AG09309 (cell line): ENCODE measurements at regions not wholly inside any gene's neighbourhood (a gene's known extent, or its start where the extent isn't known, plus 50 kb on each side); places are given as distances from the start of the nearest gene placed in this dataset.

Experiments
- DNase-seq: peaks from one replicate; pipeline ENCODE4 v3.0.0-alpha.2; 2010; ENCODE audit warnings: low read depth
- H3K4me3 ChIP-seq: 2 replicates; pipeline ENCODE4 v1.5.1; 2011; ENCODE audit warnings: mild to moderate bottlenecking, low read depth, low read length, moderate library complexity; ENCODE audit not compliant: control insufficient read depth
- TF ChIP-seq, protein P1 (sequence below): IDR thresholded peaks from 2 replicates; pipeline ENCODE4 v1.5.1; 2011; ENCODE audit warnings: mild to moderate bottlenecking, low read depth, low read length, inconsistent platforms; ENCODE audit not compliant: insufficient read depth, control insufficient read depth; ENCODE audit errors: missing control alignments

DNA sequence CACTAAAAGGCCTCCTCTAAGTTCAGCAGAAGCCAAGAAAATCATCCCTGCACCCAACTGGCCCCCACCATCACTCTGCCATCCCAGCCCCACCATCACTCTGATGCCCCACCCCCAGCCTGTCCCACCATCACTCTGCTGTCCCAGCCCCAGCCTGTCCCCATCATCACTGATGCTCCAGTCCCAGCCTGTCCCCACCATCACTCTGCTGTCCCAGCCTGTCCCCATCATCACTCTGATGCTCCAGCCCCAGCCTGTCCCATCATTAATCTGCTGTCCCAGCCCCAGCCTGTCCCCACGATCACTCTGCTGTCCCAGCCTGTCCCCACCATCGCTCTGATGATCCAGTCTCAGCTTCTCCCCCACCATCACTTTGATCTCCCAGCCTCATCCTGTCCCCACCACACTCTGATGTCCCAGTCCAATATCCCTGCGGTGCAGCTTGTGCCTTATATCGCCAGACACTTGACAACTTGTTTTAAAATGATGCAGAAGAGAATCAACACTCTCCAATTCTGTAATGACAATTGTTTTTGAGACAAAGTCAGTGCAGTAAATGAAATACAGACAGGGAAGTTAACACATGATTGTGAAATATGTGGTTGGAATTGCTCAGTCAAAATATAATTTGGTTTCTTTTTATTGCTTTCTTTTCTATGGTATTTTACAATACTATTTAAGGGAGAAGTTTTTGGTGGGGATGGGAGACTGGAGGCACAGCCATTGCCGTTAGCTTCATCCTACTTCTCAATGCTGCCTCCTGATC is 100.8 kb downstream of the TNFAIP3 start:
- TF ChIP-seq, protein P1, sequence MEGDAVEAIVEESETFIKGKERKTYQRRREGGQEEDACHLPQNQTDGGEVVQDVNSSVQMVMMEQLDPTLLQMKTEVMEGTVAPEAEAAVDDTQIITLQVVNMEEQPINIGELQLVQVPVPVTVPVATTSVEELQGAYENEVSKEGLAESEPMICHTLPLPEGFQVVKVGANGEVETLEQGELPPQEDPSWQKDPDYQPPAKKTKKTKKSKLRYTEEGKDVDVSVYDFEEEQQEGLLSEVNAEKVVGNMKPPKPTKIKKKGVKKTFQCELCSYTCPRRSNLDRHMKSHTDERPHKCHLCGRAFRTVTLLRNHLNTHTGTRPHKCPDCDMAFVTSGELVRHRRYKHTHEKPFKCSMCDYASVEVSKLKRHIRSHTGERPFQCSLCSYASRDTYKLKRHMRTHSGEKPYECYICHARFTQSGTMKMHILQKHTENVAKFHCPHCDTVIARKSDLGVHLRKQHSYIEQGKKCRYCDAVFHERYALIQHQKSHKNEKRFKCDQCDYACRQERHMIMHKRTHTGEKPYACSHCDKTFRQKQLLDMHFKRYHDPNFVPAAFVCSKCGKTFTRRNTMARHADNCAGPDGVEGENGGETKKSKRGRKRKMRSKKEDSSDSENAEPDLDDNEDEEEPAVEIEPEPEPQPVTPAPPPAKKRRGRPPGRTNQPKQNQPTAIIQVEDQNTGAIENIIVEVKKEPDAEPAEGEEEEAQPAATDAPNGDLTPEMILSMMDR = no peak
- H3K4me3 ChIP-seq = no peak overlapping the region
- no peak for DNase-seq

- no peak for DNase-seq
- no peak overlapping the region for H3K4me3 ChIP-seq
- TF ChIP-seq, protein P1 = no peak
Observed at GRCh38 chr6:137968455-137968804, 101.4 kb downstream of the TNFAIP3 start.

DNA sequence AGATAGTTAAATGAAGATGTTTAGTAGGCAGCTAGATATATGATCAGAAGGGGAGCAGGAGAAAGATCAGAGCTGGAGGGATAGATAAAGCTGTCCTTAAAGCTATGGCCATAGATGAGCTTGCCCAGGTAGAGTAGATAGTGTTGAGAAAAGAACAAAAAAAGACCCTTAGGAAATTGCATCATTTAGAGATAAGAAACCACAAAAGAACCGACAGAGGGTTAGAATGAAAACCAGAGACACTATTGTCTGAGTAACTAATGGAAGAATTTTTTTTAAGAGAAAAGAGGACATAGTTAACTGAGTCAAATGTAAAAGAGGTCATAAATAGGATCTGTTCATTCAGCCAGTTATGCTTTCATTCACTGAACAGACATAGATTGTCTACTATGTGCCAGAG is 101.8 kb downstream of the TNFAIP3 start:
- no peak for DNase-seq
- TF ChIP-seq, protein P1 = no peak
- no peak overlapping the region for H3K4me3 ChIP-seq

- no peak for DNase-seq
- TF ChIP-seq, protein P1 = no peak
- no peak overlapping the region for H3K4me3 ChIP-seq
Observed at GRCh38 chr6:137969874-137970273, 102.8 kb downstream of the TNFAIP3 start.

GRCh38 chr6:137970368-137970767 is 103.3 kb downstream of the TNFAIP3 start:
- DNase-seq = no peak
- no peak overlapping the region for H3K4me3 ChIP-seq
- TF ChIP-seq, protein P1 = no peak

GRCh38 chr6:137973201-137973600 is 106.1 kb downstream of the TNFAIP3 start:
- TF ChIP-seq, protein P1 = no peak
- DNase-seq = no peak
- no peak overlapping the region for H3K4me3 ChIP-seq
